Thoracic aorta (tissue), 2 donors: ENCODE measurements at regions not wholly inside any gene's neighbourhood (a gene's known extent, or its start where the extent isn't known, plus 50 kb on each side); places are given as distances from the start of the nearest gene placed in this dataset.

ENCODE experiments used
- ATAC-seq: fragments of 150-250 bp; one replicate; pipeline ENCODE4 v1.8.0; 2017; ENCODE audit warnings: low read depth; ENCODE audit not compliant: insufficient number of reproducible peaks, low FRiP score
- DNase-seq: peaks from one replicate; pipeline ENCODE4 v3.0.0-alpha.2; 2020; ENCODE audit warnings: low spot score
- H3K27ac ChIP-seq, 2 donors: fragments of 200-600 bp; sonication (generic); 1 replicate in 1 of 2; 2 replicates in 1 of 2; pipeline ENCODE4 v1.5.1; 2016; ENCODE audit warnings: mild to moderate bottlenecking in 2 of 2, moderate library complexity in 2 of 2
- H3K27me3 ChIP-seq: fragments of 200-600 bp; sonication (generic); replicated peaks from 2 replicates; pipeline ENCODE4 v1.6.0; 2016; ENCODE audit warnings: mild to moderate bottlenecking; ENCODE audit not compliant: insufficient read depth
- H3K36me3 ChIP-seq: fragments of 200-600 bp; sonication (generic); one replicate; pipeline ENCODE4 v1.5.1; 2016
- H3K4me1 ChIP-seq, 2 donors: fragments of 200-600 bp; sonication (generic); 1 replicate in 1 of 2; 2 replicates in 1 of 2; pipeline versions ENCODE4 v1.5.1 to v1.6.0; 2016; ENCODE audit warnings: low read depth in 2 of 2, mild to moderate bottlenecking in 1 of 2; ENCODE audit not compliant: control insufficient read depth in 1 of 2
- H3K4me3 ChIP-seq: fragments of 200-600 bp; sonication (generic); 2 replicates; pipeline ENCODE4 v1.5.1; 2016; ENCODE audit warnings: mild to moderate bottlenecking
- H3K9me3 ChIP-seq: fragments of 200-600 bp; sonication (generic); 2 replicates; pipeline ENCODE4 v1.5.1; 2016
- CTCF ChIP-seq: fragments of 200-600 bp; sonication (generic); IDR thresholded peaks from one replicate; pipeline ENCODE4 v1.5.1; 2019; ENCODE audit warnings: antibody characterized with exemption

GRCh38 chr1:18535391-18536210 lies 54.9 kb downstream of the KLHDC7A start:
- no peak for TF ChIP-seq CTCF
- Histone ChIP-seq H3K27ac (no peak overlapping the region), H3K36me3 (no peaks in the 10 kb centered on the region), H3K4me1 (no peaks in the 10 kb centered on the region), H3K9me3 (no peaks in the 10 kb centered on the region), H3K27me3 (no peaks in the 10 kb centered on the region), H3K4me3 (no peak overlapping the region)
- DNase-seq (no peak), ATAC-seq (no peak)

- Histone ChIP-seq H3K27me3 (no peaks in the 10 kb centered on the region), H3K4me3 (no peak overlapping the region), H3K4me1 (no peaks in the 10 kb centered on the region), H3K36me3 (no peaks in the 10 kb centered on the region), H3K27ac (no peak overlapping the region), H3K9me3 (no peaks in the 10 kb centered on the region)
- ATAC-seq (no peak), DNase-seq (no peak)
- no peak for TF ChIP-seq CTCF
Measured at GRCh38 chr1:18536356-18536755, 55.6 kb downstream of the KLHDC7A start.

GRCh38 chr1:18536915-18537314 lies 56.2 kb downstream of the KLHDC7A start:
- no peak overlapping the region for H3K4me3 ChIP-seq
- H3K4me1 ChIP-seq, result no peaks in the 10 kb centered on the region
- no peak overlapping the region for H3K27ac ChIP-seq
- no peak for TF ChIP-seq CTCF
- H3K9me3 ChIP-seq, result no peaks in the 10 kb centered on the region
- DNase-seq (no peak), ATAC-seq (no peak)
- H3K36me3 ChIP-seq, result no peaks in the 10 kb centered on the region
- H3K27me3 ChIP-seq, result no peaks in the 10 kb centered on the region

GRCh38 chr1:18537386-18538306 lies 56.9 kb downstream of the KLHDC7A start:
- no peak for DNase-seq
- Histone ChIP-seq H3K4me1 (no peaks in the 10 kb centered on the region), H3K27me3 (no peaks in the 10 kb centered on the region), H3K27ac (no peak overlapping the region), H3K9me3 (no peaks in the 10 kb centered on the region), H3K4me3 (no peak overlapping the region), H3K36me3 (no peaks in the 10 kb centered on the region)
- TF ChIP-seq CTCF, result no peak
- ATAC-seq, result no peak

- H3K27me3 ChIP-seq, result no peaks in the 10 kb centered on the region
Measured at GRCh38 chr1:18539171-18539570, 58.4 kb downstream of the KLHDC7A start.

More at GRCh38 chr1:18539171-18539570, 58.4 kb downstream of the KLHDC7A start:
- DNase-seq, result no peak
- Histone ChIP-seq H3K27ac (no peak overlapping the region), H3K4me1 (no peaks in the 10 kb centered on the region), H3K36me3 (no peaks in the 10 kb centered on the region), H3K4me3 (no peak overlapping the region), H3K9me3 (peaks cover 5% of the 10 kb centered on the region)
- no peak for ATAC-seq
- no peak for TF ChIP-seq CTCF
